Left ventricle myocardium inferior (tissue), 1 donor: ENCODE measurements at regions not wholly inside any gene's neighbourhood (a gene's known extent, or its start where the extent isn't known, plus 50 kb on each side); places are given as distances from the start of the nearest gene placed in this dataset.
"Not testable (repeated sequence)": the region's sequence is repeated elsewhere in the genome, so short reads cannot be mapped to it uniquely, and the experiment has no call there.

Experiments
- DNase-seq: peaks from one replicate; pipeline ENCODE4 v3.0.0-alpha.2; 2020
- H3K27ac ChIP-seq: fragments of 200-600 bp; replicated peaks from 2 replicates; pipeline ENCODE4 v1.8.0; 2021
- H3K27me3 ChIP-seq: fragments of 200-600 bp; 2 replicates; pipeline ENCODE4 v1.8.0; 2021; ENCODE audit warnings: low read depth
- H3K36me3 ChIP-seq: fragments of 200-600 bp; 2 replicates; pipeline ENCODE4 v1.8.0; 2021
- H3K4me1 ChIP-seq: fragments of 200-600 bp; 2 replicates; pipeline ENCODE4 v1.8.0; 2021
- H3K4me3 ChIP-seq: fragments of 200-600 bp; 2 replicates; pipeline ENCODE4 v1.8.0; 2021; ENCODE audit warnings: mild to moderate bottlenecking, moderate library complexity
- H3K9me3 ChIP-seq: fragments of 200-600 bp; replicated peaks from 2 replicates; pipeline ENCODE4 v1.8.0; 2021
- intact Hi-C: fragments of 100-400 bp; cut with micrococcal nuclease; formaldehyde crosslinking; loops from one replicate; pipeline ENCODE4 v1.11.0; 2022
- TF ChIP-seq, protein P1 (sequence below): fragments of 200-600 bp; IDR thresholded peaks from 2 replicates; pipeline ENCODE4 v1.8.0; 2021; ENCODE audit warnings: antibody characterized with exemption, mild to moderate bottlenecking, borderline replicate concordance
- donor health status: DM: no; HTN: yes; CAD: no; lungs with severe emphysema.

DNA sequence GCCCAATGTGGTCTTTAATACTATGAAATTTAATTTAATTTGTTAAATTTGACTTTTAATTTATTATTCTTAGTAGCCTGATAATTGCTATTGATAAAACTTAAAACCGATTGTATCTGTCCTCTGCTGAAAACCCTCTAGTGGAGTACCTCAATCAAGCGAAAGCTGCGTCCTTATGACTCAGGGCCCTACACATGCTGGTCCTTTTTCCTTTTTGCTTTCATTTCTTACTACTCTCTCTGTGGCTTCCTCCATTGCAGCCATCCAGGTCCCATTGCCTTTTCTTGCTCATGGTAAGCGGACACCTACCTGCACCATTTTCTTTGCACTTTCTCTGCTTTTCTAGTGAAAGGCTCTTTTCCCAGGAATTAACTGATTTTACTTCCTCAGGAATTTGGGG, 301.1 kb downstream of the INHBA start:
- Histone ChIP-seq H3K4me1 (no peaks in the 10 kb centered on the region), H3K9me3 (no peaks in the 10 kb centered on the region), H3K27me3 (no peaks in the 10 kb centered on the region), H3K4me3 (no peak overlapping the region), H3K27ac (no peak overlapping the region), H3K36me3 (no peaks in the 10 kb centered on the region)
- intact Hi-C loops = no loop called here
- TF ChIP-seq, protein P1, sequence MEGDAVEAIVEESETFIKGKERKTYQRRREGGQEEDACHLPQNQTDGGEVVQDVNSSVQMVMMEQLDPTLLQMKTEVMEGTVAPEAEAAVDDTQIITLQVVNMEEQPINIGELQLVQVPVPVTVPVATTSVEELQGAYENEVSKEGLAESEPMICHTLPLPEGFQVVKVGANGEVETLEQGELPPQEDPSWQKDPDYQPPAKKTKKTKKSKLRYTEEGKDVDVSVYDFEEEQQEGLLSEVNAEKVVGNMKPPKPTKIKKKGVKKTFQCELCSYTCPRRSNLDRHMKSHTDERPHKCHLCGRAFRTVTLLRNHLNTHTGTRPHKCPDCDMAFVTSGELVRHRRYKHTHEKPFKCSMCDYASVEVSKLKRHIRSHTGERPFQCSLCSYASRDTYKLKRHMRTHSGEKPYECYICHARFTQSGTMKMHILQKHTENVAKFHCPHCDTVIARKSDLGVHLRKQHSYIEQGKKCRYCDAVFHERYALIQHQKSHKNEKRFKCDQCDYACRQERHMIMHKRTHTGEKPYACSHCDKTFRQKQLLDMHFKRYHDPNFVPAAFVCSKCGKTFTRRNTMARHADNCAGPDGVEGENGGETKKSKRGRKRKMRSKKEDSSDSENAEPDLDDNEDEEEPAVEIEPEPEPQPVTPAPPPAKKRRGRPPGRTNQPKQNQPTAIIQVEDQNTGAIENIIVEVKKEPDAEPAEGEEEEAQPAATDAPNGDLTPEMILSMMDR = no peak
- DNase-seq = no peak

DNA sequence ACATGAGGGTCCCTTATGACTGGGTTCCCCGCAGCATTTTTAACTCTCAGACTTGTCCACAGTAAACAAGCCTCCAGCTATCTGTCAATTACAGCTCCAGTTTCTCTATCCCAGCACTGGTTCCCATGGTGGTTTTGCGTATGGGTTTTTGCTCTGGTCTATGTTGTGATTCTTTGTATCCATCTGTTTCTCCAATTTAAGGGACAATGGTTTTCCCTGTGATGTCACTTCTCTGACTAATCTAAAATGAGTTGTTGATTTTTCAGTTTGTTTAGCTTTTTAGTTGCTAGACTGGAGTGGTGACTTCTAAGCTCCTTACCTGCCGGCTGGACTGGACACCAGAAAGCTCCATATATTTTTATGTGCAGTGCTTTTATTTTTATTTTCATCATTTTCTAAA, 303.7 kb downstream of the INHBA start:
- Histone ChIP-seq H3K36me3 (no peaks in the 10 kb centered on the region), H3K27me3 (no peaks in the 10 kb centered on the region), H3K4me1 (no peaks in the 10 kb centered on the region), H3K4me3 (no peak overlapping the region), H3K9me3 (peaks cover 21% of the 10 kb centered on the region), H3K27ac (no peak overlapping the region)
- TF ChIP-seq, protein P1 = no peak
- intact Hi-C loops = no loop called here
- no peak for DNase-seq

DNA sequence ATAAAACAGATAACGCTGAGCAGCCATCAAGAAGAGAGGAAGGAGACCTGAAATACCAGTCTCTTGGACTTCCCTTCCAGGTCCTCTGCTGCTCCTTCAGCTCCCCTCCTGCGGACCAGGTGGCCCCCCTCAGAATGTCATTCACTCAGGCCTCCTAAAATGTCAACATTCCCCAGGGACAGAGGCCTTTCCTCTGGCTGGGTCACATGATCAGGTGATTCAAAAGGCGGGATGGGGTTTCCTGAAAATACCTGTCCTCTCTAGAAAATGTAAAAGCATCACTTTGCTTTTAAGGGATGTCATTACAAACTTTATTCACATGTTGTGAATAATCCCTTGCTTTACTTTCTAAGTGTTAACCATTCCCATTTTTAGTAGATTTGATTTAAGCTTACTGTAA, 311.1 kb downstream of the INHBA start:
- no peaks in the 10 kb centered on the region for H3K4me1 ChIP-seq
- intact Hi-C loops = no loop called here
- peaks cover 21% of the 10 kb centered on the region for H3K9me3 ChIP-seq
- H3K27ac ChIP-seq = no peak overlapping the region
- H3K4me3 ChIP-seq = no peak overlapping the region
- no peaks in the 10 kb centered on the region for H3K27me3 ChIP-seq
- no peak for DNase-seq
- H3K36me3 ChIP-seq = no peaks in the 10 kb centered on the region
- TF ChIP-seq, protein P1 = no peak

DNA sequence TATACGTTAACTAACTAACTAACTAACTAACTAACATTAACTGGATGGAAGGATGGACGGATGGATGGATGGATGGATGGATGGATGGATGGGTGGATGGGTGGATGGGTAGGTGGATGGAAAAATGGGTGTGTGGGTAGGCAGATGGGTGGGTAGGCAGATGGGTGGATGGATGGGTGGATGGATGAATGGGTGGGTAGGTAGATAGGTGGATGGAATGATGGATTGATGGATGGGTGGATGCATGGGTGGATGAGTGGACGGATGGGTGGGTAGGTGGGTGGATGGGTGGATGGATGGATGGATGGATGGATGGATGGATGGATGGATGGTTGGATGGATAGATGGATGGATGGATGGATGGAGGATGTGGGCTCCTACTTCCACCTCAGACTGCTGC, 314.0 kb downstream of the INHBA start:
- H3K4me3 ChIP-seq, DNase-seq, H3K27ac ChIP-seq, H3K36me3 ChIP-seq, intact Hi-C loops, H3K27me3 ChIP-seq, H3K4me1 ChIP-seq, H3K9me3 ChIP-seq: not testable (repeated sequence)

DNA sequence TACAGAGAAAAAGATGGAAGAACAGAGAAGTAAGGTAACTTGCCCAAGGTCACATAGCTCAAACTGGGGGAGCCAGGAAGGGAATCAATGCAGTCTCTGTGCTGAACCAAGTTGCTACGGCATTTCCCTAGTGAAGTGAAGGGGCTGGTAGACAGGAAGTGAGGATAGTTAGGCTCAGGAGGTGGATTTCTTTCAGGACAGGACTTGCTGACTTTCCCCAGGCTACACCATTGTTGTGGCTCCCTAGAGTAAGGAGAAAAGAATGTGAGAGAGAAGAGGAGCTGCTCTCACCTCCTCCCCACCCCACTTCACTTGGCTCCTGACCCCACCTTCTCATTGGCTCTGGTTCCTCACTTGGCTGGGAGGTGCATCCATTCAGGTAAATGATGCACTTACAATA, 316.9 kb downstream of the INHBA start:
- no peaks in the 10 kb centered on the region for H3K27me3 ChIP-seq
- DNase-seq = no peak
- intact Hi-C loops = no loop called here
- TF ChIP-seq, protein P1 = no peak
- H3K4me3 ChIP-seq = no peak overlapping the region
- H3K27ac ChIP-seq = no peak overlapping the region
- H3K36me3 ChIP-seq = no peaks in the 10 kb centered on the region
- H3K9me3 ChIP-seq = no peaks in the 10 kb centered on the region
- H3K4me1 ChIP-seq = no peaks in the 10 kb centered on the region

DNA sequence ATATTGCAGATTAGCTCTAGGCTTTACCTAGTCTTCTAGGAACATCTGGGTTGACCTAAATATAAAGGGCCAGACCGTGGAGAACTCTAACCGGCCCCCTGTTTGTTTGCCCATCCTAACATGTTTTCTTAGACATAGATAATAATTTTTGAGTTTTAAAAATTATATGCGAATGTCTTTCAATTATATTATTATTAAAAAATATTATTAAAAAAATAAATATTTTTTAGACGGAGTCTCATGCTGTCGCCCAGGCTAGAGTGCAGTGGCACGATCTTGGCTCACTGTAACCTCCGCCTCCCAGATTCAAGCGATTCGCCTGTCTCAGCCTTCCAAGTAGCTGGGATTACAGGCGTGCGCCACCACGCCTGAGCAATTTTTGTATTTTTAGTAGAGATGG, 318.5 kb downstream of the INHBA start:
- Histone ChIP-seq H3K9me3 (no peaks in the 10 kb centered on the region), H3K36me3 (no peaks in the 10 kb centered on the region), H3K27me3 (no peaks in the 10 kb centered on the region), H3K27ac (no peak overlapping the region), H3K4me1 (no peaks in the 10 kb centered on the region), H3K4me3 (no peak overlapping the region)
- TF ChIP-seq, protein P1 = no peak
- intact Hi-C loops = no loop called here
- DNase-seq = no peak
